OCI-M1 (cell line): ENCODE measurements at regions not wholly inside any gene's neighbourhood (a gene's known extent, or its start where the extent isn't known, plus 50 kb on each side); places are given as distances from the start of the nearest gene placed in this dataset.

Source experiments
- DNase-seq: peaks from one replicate; lab custom pipeline; 2025; lab: John Stamatoyannopoulos, UW

- no peak for DNase-seq
These were observed 120.2 kb upstream of the PDE5A start for GRCh38 chr4:119748853-119749252.

- no peak for DNase-seq
These were observed 118.3 kb upstream of the PDE5A start for GRCh38 chr4:119746951-119747350.

- no peak for DNase-seq
These were observed 116.7 kb upstream of the PDE5A start for GRCh38 chr4:119745351-119745750.

GRCh38 chr4:119744580-119744979, 116.0 kb upstream of the PDE5A start:
- DNase-seq: no peak

GRCh38 chr4:119743644-119744043, 115.0 kb upstream of the PDE5A start:
- no peak for DNase-seq

- DNase-seq: no peak
These were observed 111.2 kb upstream of the PDE5A start for GRCh38 chr4:119739796-119740195.

- DNase-seq: no peak
These were observed 110.3 kb upstream of the PDE5A start for GRCh38 chr4:119738901-119739300.

GRCh38 chr4:119736559-119736958, 108.0 kb upstream of the PDE5A start:
- DNase-seq: no peak

GRCh38 chr4:119735165-119735651, 106.6 kb upstream of the PDE5A start:
- DNase-seq: peak; percentile 12

- no peak for DNase-seq
These were observed 104.8 kb upstream of the PDE5A start for GRCh38 chr4:119733431-119733830.

- DNase-seq: no peak
These were observed 103.2 kb upstream of the PDE5A start for GRCh38 chr4:119731778-119732177.

- no peak for DNase-seq
These were observed 102.6 kb upstream of the PDE5A start for GRCh38 chr4:119731146-119731742.

- no peak for DNase-seq
These were observed 102.0 kb upstream of the PDE5A start for GRCh38 chr4:119730671-119730950.

GRCh38 chr4:119729835-119730670, 101.4 kb upstream of the PDE5A start:
- DNase-seq: peak; percentile 51

GRCh38 chr4:119728692-119729593, 100.3 kb upstream of the PDE5A start:
- no peak for DNase-seq

- no peak for DNase-seq
These were observed 99.6 kb upstream of the PDE5A start for GRCh38 chr4:119728185-119728584.

GRCh38 chr4:119726505-119726904, 97.9 kb upstream of the PDE5A start:
- DNase-seq: no peak

GRCh38 chr4:119725688-119726330, 97.2 kb upstream of the PDE5A start:
- DNase-seq: no peak

- no peak for DNase-seq
These were observed 96.4 kb upstream of the PDE5A start for GRCh38 chr4:119725011-119725410.

- no peak for DNase-seq
These were observed 94.1 kb upstream of the PDE5A start for GRCh38 chr4:119722670-119723069.

- DNase-seq: no peak
These were observed 93.3 kb upstream of the PDE5A start for GRCh38 chr4:119721878-119722277.
